OCI-LY7 (cell line): ENCODE measurements at regions not wholly inside any gene's neighbourhood (a gene's known extent, or its start where the extent isn't known, plus 50 kb on each side); places are given as distances from the start of the nearest gene placed in this dataset.

ENCODE experiments used
- BruUV-seq: library from RNA; stranded (reverse); fragments of 400-500 nt; replicated peaks from 2 replicates; lab custom pipeline; 2021; lab: Mats Ljungman, UMichigan
- CTCF ChIA-PET: fragments of 300-600 bp; sonication (Branson Sonifier 250); formaldehyde crosslinking; loops from one replicate; lab custom pipeline; 2022; ENCODE audit warnings: antibody characterized with exemption; ENCODE audit not compliant: unreplicated experiment; lab: Charles Lee
- POLR2A ChIA-PET: fragments of 300-600 bp; sonication (Branson Sonifier 250); formaldehyde crosslinking; loops from one replicate; lab custom pipeline; 2022; ENCODE audit warnings: antibody characterized with exemption; lab: Charles Lee
- DNase-seq: peaks from one replicate; pipeline ENCODE4 v3.0.0-alpha.2; 2015; ENCODE audit warnings: low spot score
- H2AFZ ChIP-seq: fragments of 200-600 bp; sonication (generic), shearing (Covaris generic); 2 replicates; pipeline ENCODE4 v1.6.1; 2014; ENCODE audit warnings: mild to moderate bottlenecking, antibody characterized with exemption, low read length, moderate library complexity
- H3K27ac ChIP-seq: fragments of 200-600 bp; sonication (generic); 2 replicates; pipeline ENCODE4 v1.5.1; 2014; ENCODE audit warnings: mixed run types, low read depth, mild to moderate bottlenecking, moderate library complexity, low read length, inconsistent platforms; ENCODE audit not compliant: poor library complexity, severe bottlenecking
- H3K36me3 ChIP-seq: fragments of 200-600 bp; sonication (generic); 2 replicates; pipeline ENCODE4 v1.6.1; 2014; ENCODE audit warnings: mild to moderate bottlenecking, antibody characterized with exemption, low read length, moderate library complexity, mixed read lengths; ENCODE audit not compliant: insufficient read depth
- H3K4me1 ChIP-seq: fragments of 200-600 bp; sonication (generic); 2 replicates; pipeline ENCODE4 v1.5.1; 2014; ENCODE audit warnings: mild to moderate bottlenecking, low read length; ENCODE audit not compliant: insufficient read depth, poor library complexity, severe bottlenecking
- H3K4me2 ChIP-seq: fragments of 200-600 bp; sonication (generic); 2 replicates; pipeline ENCODE4 v1.6.1; 2014; ENCODE audit warnings: mild to moderate bottlenecking, low read length
- H3K4me3 ChIP-seq: fragments of 200-600 bp; sonication (generic); 2 replicates; pipeline ENCODE4 v1.5.1; 2014; ENCODE audit warnings: mild to moderate bottlenecking, low read depth, low read length; ENCODE audit not compliant: poor library complexity, severe bottlenecking
- H3K79me2 ChIP-seq: fragments of 200-600 bp; sonication (generic); 2 replicates; pipeline ENCODE4 v1.6.1; 2016; ENCODE audit warnings: low read depth, mild to moderate bottlenecking, low read length, moderate library complexity, mixed read lengths; ENCODE audit not compliant: insufficient read depth
- H3K9me2 ChIP-seq: fragments of 200-600 bp; sonication (generic); 2 replicates; pipeline ENCODE4 v1.6.1; 2016; ENCODE audit warnings: mild to moderate bottlenecking, low read length, mixed read lengths; ENCODE audit not compliant: insufficient read depth
- H3K9me3 ChIP-seq: fragments of 200-600 bp; sonication (generic); 2 replicates; pipeline ENCODE4 v1.6.1; 2014; ENCODE audit warnings: mild to moderate bottlenecking, mixed run types, low read length, mixed read lengths
- H4K20me1 ChIP-seq: fragments of 200-600 bp; sonication (generic); 2 replicates; pipeline ENCODE4 v1.6.1; 2014; ENCODE audit warnings: mild to moderate bottlenecking, antibody characterized with exemption, low read length, moderate library complexity, mixed read lengths; ENCODE audit not compliant: insufficient read depth
- CTCF ChIP-seq: fragments of 200-600 bp; sonication (generic); conservative IDR thresholded peaks from 2 replicates; pipeline ENCODE4 v1.5.1; 2014; ENCODE audit warnings: mild to moderate bottlenecking, antibody characterized with exemption, low read length, moderate library complexity, mixed read lengths
- EZH2phosphoT487 ChIP-seq: fragments of 200-600 bp; sonication (generic); IDR thresholded peaks from 2 replicates; pipeline ENCODE4 v1.6.1; 2018; ENCODE audit warnings: low read depth, borderline replicate concordance, mild to moderate bottlenecking, mixed run types, antibody characterized with exemption, low read length, moderate library complexity, mixed read lengths
- intact Hi-C: fragments of 100-400 bp; cut with micrococcal nuclease; formaldehyde crosslinking; loops from one replicate; pipeline ENCODE4 v1.10.0; 2022; ENCODE audit not compliant: unreplicated experiment

DNA sequence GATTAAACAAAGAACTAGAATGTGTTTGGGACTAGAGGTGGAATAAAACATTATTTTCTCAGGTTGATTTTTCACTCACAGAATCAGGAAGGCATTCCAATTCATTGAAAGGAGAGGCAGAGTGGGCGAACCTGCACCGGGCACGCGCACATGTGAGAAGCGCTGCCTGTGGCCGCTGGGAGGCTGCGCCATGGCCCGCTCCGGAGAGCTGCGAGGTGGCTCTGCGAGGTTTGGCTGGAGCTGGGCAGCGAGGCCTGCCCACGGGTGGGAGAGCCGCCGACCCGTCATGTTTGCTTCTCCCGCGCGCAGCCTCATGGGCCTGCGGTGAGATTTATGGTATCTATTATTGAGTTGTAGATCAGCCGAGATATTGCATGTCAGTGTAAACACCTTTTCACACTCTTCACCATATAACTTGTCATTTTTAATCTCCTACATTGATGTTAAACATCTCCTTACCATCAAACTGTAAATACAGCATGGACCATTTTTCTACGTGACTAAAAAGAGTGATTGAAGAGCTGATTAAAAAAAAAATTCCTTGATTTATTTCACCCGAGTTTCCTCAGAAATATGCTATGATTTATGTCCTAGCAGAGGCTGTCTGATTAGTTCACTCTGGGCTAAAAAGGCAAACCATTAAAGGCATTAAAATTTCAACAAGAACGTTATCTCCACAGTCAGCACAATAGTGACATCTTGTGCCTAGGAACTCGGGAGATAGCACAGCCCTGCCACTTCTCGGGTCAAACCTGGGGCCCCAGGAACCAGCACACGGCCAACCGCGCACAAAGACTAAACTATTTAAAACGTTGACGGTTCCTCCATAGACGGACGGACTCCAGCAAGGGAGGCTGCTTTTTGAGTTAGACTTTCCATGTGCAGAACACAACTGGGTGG is 96.6 kb upstream of the RNF32 start:
- no peak for DNase-seq
- Histone ChIP-seq H4K20me1 (no peaks in the 10 kb centered on the region), H3K4me3 (no peak overlapping the region), H3K36me3 (no peaks in the 10 kb centered on the region), H3K9me3 (no peaks in the 10 kb centered on the region), H3K4me2 (no peak overlapping the region), H3K4me1 (no peaks in the 10 kb centered on the region), H3K27ac (no peak overlapping the region), H3K9me2 (no peaks in the 10 kb centered on the region), H3K79me2 (no peaks in the 10 kb centered on the region), H2AFZ (no peak overlapping the region)
- intact Hi-C loops: no loop called here
- TF ChIP-seq CTCF (no peak), EZH2phosphoT487 (no peak)
- CTCF ChIA-PET: no interaction called here
- POLR2A ChIA-PET: no interaction called here
- BruUV-seq: no TSS peak

- Histone ChIP-seq H4K20me1 (no peaks in the 10 kb centered on the region), H3K79me2 (no peaks in the 10 kb centered on the region), H3K4me3 (no peak overlapping the region), H3K9me3 (no peaks in the 10 kb centered on the region), H3K27ac (no peak overlapping the region), H3K36me3 (no peaks in the 10 kb centered on the region), H2AFZ (no peak overlapping the region), H3K4me2 (no peak overlapping the region), H3K4me1 (no peaks in the 10 kb centered on the region), H3K9me2 (no peaks in the 10 kb centered on the region)
- CTCF ChIA-PET: no interaction called here
- no peak for TF ChIP-seq CTCF
- TF ChIP-seq EZH2phosphoT487: no peak
- no TSS peak for BruUV-seq
- POLR2A ChIA-PET: no interaction called here
- DNase-seq: no peak
- intact Hi-C loops: no loop called here
Measured at GRCh38 chr7:156540619-156541165, 99.9 kb upstream of the RNF32 start.

GRCh38 chr7:156539999-156540398 is 100.6 kb upstream of the RNF32 start:
- Histone ChIP-seq H3K9me3 (no peaks in the 10 kb centered on the region), H3K27ac (no peak overlapping the region), H4K20me1 (no peaks in the 10 kb centered on the region), H3K4me2 (no peak overlapping the region), H3K4me3 (no peak overlapping the region), H3K4me1 (no peaks in the 10 kb centered on the region), H3K36me3 (no peaks in the 10 kb centered on the region), H2AFZ (no peak overlapping the region), H3K9me2 (no peaks in the 10 kb centered on the region), H3K79me2 (no peaks in the 10 kb centered on the region)
- TF ChIP-seq EZH2phosphoT487: no peak
- no peak for TF ChIP-seq CTCF
- POLR2A ChIA-PET: no interaction called here
- intact Hi-C loops: no loop called here
- DNase-seq: no peak
- BruUV-seq: no TSS peak
- CTCF ChIA-PET: no interaction called here
